ENCODE measurements at regions not wholly inside any gene's neighbourhood (a gene's known extent, or its start where the extent isn't known, plus 50 kb on each side); places are given as distances from the start of the nearest gene placed in this dataset.

- H3K36me3 ChIP-seq, result no peaks in the 10 kb centered on the region
- H3K4me1 ChIP-seq, result no peaks in the 10 kb centered on the region
- no peak for DNase-seq
- H3K27me3 ChIP-seq, result no peaks in the 10 kb centered on the region
- no peak overlapping the region for H3K4me3 ChIP-seq (ENCODE audit: low read depth, low read length)
- H3K9me3 ChIP-seq, result no peaks in the 10 kb centered on the region; the same call in 1 of the 2 replicates
- no peak for TF ChIP-seq CTCF (IDR thresholded peaks at IDR 0.05; ENCODE audit: low read depth, low read length)
Measured at GRCh38 chr6:164911151-164911550, 398.3 kb downstream of the C6orf118 start.

- no peaks in the 10 kb centered on the region for H3K36me3 ChIP-seq
- no peaks in the 10 kb centered on the region for H3K4me1 ChIP-seq
- H3K9me3 ChIP-seq, result no peaks in the 10 kb centered on the region; the same call in 1 of the 2 replicates
- no peak overlapping the region for H3K4me3 ChIP-seq (ENCODE audit: low read depth, low read length)
- H3K27me3 ChIP-seq, result no peaks in the 10 kb centered on the region
- TF ChIP-seq CTCF (IDR thresholded peaks at IDR 0.05; ENCODE audit: low read depth, low read length), result no peak
- no peak for DNase-seq
Measured at GRCh38 chr6:164906766-164907165, 402.6 kb downstream of the C6orf118 start.

- Histone ChIP-seq H3K36me3 (no peaks in the 10 kb centered on the region), H3K4me3 (ENCODE audit: low read depth, low read length) (no peak overlapping the region), H3K9me3 (no peaks in the 10 kb centered on the region; the same call in 1 of the 2 replicates), H3K27me3 (no peaks in the 10 kb centered on the region), H3K4me1 (no peaks in the 10 kb centered on the region)
- no peak for DNase-seq
- no peak for TF ChIP-seq CTCF (IDR thresholded peaks at IDR 0.05; ENCODE audit: low read depth, low read length)
Measured at GRCh38 chr6:164905311-164905710, 404.1 kb downstream of the C6orf118 start.

GRCh38 chr6:164898412-164898811 is 411.0 kb downstream of the C6orf118 start:
- no peaks in the 10 kb centered on the region for H3K27me3 ChIP-seq
- no peak for DNase-seq
- no peaks in the 10 kb centered on the region for H3K4me1 ChIP-seq
- no peak overlapping the region for H3K4me3 ChIP-seq (ENCODE audit: low read depth, low read length)
- no peaks in the 10 kb centered on the region for H3K9me3 ChIP-seq
- H3K36me3 ChIP-seq, result no peaks in the 10 kb centered on the region
- no peak for TF ChIP-seq CTCF (IDR thresholded peaks at IDR 0.05; ENCODE audit: low read depth, low read length)

GRCh38 chr6:164897523-164898235 is 411.7 kb downstream of the C6orf118 start:
- H3K9me3 ChIP-seq, result no peaks in the 10 kb centered on the region
- DNase-seq, result no peak
- H3K27me3 ChIP-seq, result no peaks in the 10 kb centered on the region
- H3K4me3 ChIP-seq (ENCODE audit: low read depth, low read length), result no peak overlapping the region
- peak; percentile 36; the same call in 1 of the 2 replicates for TF ChIP-seq CTCF (IDR thresholded peaks at IDR 0.05; ENCODE audit: low read depth, low read length)
- H3K36me3 ChIP-seq, result no peaks in the 10 kb centered on the region
- H3K4me1 ChIP-seq, result no peaks in the 10 kb centered on the region

GRCh38 chr6:164889980-164890379 is 419.4 kb downstream of the C6orf118 start:
- no peak for DNase-seq
- H3K4me3 ChIP-seq (ENCODE audit: low read depth, low read length), result no peak overlapping the region
- H3K9me3 ChIP-seq, result no peaks in the 10 kb centered on the region

More at GRCh38 chr6:164889980-164890379, 419.4 kb downstream of the C6orf118 start:
- no peaks in the 10 kb centered on the region for H3K4me1 ChIP-seq
- TF ChIP-seq CTCF (IDR thresholded peaks at IDR 0.05; ENCODE audit: low read depth, low read length), result no peak
- no peaks in the 10 kb centered on the region for H3K36me3 ChIP-seq
- peaks cover 36% of the 10 kb centered on the region for H3K27me3 ChIP-seq
